ENCODE measurements at regions not wholly inside any gene's neighbourhood (a gene's known extent, or its start where the extent isn't known, plus 50 kb on each side); places are given as distances from the start of the nearest gene placed in this dataset.
"Not testable (repeated sequence)": the region's sequence is repeated elsewhere in the genome, so short reads cannot be mapped to it uniquely, and the experiment has no call there.

GRCh38 chr5:163189023-163189553 lies 248.3 kb upstream of the CCNG1 start:
- no peak for DNase-seq

GRCh38 chr5:163190283-163190682 lies 247.1 kb upstream of the CCNG1 start:
- DNase-seq: no peak

DNA sequence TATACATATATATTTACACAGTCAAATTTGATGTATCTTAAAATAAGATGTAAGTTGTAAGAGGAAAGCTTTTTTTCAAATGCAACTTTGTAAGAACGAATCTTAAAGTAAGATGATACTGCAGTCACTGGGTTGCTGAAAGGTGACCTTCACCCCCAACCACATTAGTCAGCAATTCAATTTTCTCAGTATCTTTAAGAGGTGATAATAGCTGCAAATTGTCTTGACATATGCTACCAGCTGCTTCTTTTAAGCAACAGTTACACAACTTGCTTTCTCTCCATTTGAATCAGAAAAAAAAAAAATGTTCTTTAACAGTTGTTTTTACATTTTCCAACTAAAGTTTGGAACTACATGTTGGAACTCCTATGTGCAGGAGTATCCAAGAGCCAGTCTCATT lies 246.6 kb upstream of the CCNG1 start:
- no peak for DNase-seq

GRCh38 chr5:163193886-163194285 lies 243.5 kb upstream of the CCNG1 start:
- no peak for DNase-seq

DNA sequence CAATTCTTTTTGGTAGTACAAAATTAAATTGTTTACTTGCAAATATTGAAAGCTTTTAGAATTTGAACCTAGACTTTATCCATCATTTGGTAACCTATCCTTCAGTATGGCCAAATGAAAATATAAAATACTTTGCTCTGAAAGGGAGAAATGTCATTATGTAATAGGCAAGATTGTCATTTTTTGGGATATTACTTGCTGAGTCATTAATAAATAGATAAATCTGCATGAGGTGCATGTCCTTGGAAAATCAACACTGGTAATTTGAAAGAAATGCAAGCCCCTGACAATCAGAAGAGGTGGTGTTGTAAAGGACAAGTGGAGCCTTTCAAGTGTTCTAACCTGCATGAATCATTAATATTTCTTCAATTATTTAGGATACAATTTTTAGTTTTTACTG lies 231.8 kb upstream of the CCNG1 start:
- DNase-seq: no peak

DNA sequence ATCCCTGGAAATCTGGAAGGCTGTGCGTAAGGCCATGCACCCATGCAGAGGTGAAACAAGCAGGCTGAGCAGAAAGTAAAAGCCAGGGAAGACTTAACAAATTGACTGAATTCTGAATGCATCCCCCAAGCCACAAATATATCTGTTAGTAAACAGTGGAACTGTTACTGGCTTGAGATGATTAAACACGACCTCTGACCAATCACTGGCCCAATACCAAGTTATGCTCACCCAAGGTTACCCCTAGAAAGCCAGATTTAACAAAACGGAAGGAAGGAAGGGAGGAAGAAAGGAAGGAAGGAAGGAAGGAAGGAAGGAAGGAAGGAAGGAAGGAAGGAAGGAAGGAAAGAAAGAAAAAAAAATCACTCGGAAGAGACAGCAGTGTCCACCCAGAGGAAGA lies 215.8 kb upstream of the CCNG1 start:
- DNase-seq: no peak

GRCh38 chr5:163222982-163223381 lies 214.4 kb upstream of the CCNG1 start:
- no peak for DNase-seq

GRCh38 chr5:163244445-163244987 lies 192.9 kb upstream of the CCNG1 start:
- DNase-seq: no peak

- no peak for DNase-seq
These were observed 191.8 kb upstream of the CCNG1 start for GRCh38 chr5:163245584-163245983.

DNA sequence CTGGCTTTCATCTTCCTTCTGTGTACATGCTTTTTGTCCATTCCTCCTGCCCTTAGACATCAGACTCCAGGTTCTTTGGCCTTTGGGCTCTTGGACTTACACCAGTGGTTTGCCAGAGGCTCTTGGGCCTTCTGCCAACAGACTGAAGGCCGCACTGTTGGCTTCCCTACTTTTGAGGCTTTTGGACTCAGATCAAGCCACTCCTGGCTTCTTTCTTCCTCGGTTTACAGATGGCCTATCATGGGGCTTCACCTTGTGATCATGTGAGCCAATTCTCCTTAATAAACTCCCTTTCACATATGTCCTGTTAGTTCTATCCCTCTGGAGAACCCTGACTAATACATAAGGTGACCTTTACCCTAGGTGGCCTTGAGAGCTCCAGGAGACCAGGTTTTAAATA lies 189.1 kb upstream of the CCNG1 start:
- no peak for DNase-seq

DNA sequence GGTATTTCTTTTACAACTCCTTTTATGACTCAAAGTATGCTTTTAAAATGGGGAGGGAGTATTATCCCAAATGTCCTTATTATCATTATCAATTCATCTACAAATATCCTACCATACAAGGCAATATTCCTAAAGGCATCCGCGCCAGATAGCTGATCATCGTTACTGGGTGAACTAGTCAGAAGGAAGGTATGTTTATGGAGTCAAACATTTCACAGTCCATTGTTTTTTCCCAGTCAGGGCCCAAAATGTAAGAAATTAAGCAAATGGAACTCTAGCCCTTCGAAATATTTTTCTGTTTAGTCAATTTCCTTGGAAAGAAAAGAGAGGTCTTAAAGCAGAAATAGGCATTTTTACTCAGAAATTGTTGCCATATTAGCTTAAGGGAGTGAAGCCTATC lies 188.5 kb upstream of the CCNG1 start:
- DNase-seq: no peak

GRCh38 chr5:163252950-163253349 lies 184.4 kb upstream of the CCNG1 start:
- no peak for DNase-seq

DNA sequence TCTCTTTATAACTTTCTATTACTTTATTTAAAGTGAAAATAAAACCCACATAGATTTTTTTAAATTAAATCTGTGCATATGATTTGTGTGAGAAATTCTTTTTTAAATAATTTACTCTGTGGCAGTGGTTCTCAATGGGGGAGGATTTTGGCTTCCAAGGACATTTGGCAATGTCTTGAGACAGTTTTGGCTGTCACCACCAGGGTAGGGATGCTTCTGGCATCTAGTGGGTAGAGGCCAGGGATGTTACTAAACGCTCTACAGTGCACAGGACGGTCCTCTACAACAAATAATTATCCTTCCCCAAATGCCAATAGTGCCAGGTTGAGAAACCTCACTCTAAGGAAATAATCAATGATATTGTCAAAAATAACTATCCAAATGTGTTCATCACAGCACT lies 177.9 kb upstream of the CCNG1 start:
- no peak for DNase-seq

- no peak for DNase-seq
These were observed 176.9 kb upstream of the CCNG1 start for GRCh38 chr5:163260471-163260870.

GRCh38 chr5:163260961-163261360 lies 176.4 kb upstream of the CCNG1 start:
- DNase-seq: no peak

GRCh38 chr5:163261647-163262269 lies 175.6 kb upstream of the CCNG1 start:
- DNase-seq: no peak

GRCh38 chr5:163266249-163266648 lies 171.1 kb upstream of the CCNG1 start:
- not testable (repeated sequence) for DNase-seq

DNA sequence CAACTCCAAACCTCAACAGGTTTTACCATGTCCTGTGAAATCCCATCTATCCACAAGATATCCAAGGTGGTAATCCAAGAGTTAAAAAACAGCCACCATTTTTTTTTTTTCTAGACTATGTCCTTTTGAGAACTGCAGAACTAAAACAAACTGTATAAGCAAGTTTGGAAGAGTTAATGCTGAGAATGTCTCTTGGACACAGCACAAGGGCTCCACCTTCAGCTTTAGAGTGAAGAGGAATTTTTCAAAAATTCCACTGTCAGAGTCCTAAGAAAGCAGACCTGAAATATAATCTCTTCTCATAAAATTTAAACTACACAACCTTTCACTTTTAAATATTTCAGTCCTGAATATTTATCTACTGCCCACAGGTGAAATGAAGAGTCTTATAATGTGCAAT lies 167.8 kb upstream of the CCNG1 start:
- DNase-seq: no peak

DNA sequence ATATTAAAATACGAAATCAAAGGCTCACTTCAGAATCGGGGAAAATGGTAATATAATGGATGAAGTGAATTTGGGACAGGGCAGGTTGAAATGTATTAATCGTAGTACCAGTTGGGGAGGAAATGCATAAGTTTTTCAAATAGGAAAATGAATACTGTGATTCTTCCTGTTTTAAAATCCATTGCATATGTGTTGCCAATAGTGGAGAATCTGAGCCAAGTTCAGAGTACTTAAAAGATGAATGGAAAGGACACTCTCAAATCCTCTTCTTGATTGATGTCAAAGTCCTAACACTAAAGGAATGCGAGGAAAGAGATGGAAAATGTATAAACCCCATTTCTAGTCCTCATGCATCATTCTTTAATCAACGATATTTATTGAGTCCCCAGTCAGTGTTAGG lies 160.9 kb upstream of the CCNG1 start:
- no peak for DNase-seq

DNA sequence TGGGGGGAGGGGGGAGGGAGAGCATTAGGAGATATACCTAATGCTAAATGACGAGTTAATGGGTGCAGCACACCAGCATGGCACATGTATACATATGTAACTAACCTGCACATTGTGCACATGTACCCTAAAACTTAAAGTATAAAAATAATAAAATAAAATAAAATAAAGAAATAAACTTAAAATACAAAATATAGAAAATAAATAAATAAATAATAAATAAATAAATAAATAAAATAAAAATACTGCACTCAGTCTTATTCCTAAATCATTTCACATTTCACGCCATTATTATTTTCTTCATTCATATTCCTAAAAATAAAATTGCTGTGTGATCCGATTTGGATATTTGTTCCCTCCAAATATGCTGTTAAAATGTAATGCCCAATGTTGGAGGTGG lies 156.5 kb upstream of the CCNG1 start:
- DNase-seq: not testable (repeated sequence)

- DNase-seq: no peak
These were observed 155.9 kb upstream of the CCNG1 start for GRCh38 chr5:163281512-163281911.

DNA sequence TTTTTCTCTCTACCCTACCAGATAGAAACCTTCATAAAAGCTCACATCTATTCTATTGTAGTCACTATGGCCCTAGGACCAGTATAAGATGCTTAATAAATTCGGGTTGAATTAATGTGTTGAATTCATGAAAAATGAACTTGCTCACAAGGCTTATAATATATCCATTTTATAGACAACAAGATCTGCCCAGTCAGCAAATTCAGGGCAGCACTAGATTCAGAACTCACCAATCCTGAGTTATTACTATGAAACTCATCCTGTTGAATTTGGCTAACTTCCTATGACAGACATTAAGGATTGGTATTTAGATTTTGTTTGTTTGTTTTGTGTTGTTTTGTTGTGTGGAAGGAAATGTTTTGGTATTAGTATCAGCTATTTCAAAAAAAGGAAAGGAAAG lies 143.6 kb upstream of the CCNG1 start:
- DNase-seq: no peak

DNA sequence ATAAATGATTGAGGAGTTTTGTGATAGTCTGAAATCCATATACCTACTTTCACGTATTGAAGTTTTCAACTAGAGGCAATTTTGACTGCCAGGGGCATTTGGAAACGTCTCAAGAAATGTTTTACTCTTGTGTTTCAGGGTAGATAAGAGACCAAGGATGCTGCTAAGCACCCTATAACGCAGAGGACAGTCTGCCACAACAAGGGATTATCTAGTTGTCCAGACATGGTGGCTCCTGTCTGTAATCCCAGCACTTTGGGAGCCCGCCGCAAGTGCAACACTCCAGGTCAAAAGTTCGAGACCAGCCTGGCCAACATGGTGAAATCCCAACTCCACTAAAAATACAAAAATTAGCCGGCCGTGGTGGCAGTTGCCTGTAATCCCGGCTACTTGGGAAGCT lies 133.7 kb upstream of the CCNG1 start:
- DNase-seq: no peak

GRCh38 chr5:163305655-163306054 lies 131.7 kb upstream of the CCNG1 start:
- no peak for DNase-seq

DNA sequence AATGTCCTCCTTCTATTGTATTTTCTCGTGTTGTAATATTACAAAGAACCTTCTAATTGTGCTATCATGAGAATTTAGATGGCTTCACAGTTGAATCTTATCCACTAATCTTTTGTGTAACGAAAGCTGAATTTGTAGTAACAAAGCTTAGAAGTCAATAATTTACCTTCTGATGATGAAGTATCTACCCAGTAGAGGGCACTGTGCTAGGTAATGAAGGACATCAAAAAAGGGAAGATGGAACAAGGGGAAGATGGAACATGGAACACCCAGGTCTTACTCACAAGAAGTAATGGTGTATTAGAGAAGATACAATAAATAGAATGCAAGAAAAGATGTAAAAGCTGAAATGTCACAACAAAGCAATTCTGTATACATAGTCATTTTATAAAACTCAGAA lies 131.0 kb upstream of the CCNG1 start:
- DNase-seq: no peak
